HG03196 (cell line): ENCODE measurements at regions not wholly inside any gene's neighbourhood (a gene's known extent, or its start where the extent isn't known, plus 50 kb on each side); places are given as distances from the start of the nearest gene placed in this dataset.

Source experiments
- ATAC-seq: cut with Tn5 transposase; IDR thresholded peaks from one replicate; pipeline ENCODE4 v1.9.1; 2021; ENCODE audit not compliant: unreplicated experiment

DNA sequence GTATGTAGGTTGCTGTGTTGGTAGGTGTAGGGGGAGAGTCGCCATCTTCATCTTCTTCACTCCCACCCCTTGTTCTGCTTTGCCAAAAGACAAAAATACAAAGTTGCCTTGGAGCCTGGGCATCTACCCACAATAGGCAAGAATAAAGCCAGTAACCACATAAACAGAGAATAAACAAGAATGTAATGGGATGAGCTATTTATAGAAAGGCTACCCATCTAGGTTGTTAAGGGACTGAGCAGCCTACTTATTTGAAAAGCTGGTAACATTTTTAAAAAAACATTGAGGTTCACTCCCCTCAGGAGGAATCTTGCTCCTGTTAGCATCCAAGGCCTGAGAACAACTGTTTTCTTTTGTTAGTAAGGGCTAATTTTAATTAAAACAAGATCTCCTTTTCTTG is 301.4 kb upstream of the STXBP5 start:
- ATAC-seq = no peak

GRCh38 chr6:146903451-146903850 is 300.8 kb upstream of the STXBP5 start:
- ATAC-seq = no peak

- ATAC-seq = no peak
Observed at GRCh38 chr6:146904596-146904995, 299.6 kb upstream of the STXBP5 start.

GRCh38 chr6:146905181-146905704 is 299.0 kb upstream of the STXBP5 start:
- ATAC-seq = no peak

DNA sequence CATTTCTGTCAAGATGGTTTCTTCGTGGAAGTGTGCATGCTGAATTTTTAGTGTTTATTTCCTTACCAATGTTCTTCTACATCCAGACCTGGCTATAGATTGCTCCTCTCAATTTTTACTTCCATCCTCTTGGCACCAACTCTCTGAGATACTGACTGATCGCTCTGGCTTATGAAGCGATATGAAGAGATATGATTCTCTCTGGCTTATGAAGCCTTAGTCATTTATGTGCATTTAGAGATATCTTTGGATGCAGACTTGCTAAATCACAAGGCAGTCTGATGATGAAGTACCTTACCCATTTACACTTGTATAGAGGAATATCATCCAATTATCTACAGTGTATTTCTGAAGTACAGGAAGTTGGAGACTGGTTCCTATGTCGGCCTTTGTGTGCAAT is 295.4 kb upstream of the STXBP5 start:
- ATAC-seq = no peak

- ATAC-seq = no peak
Observed at GRCh38 chr6:146909376-146909775, 294.8 kb upstream of the STXBP5 start.

DNA sequence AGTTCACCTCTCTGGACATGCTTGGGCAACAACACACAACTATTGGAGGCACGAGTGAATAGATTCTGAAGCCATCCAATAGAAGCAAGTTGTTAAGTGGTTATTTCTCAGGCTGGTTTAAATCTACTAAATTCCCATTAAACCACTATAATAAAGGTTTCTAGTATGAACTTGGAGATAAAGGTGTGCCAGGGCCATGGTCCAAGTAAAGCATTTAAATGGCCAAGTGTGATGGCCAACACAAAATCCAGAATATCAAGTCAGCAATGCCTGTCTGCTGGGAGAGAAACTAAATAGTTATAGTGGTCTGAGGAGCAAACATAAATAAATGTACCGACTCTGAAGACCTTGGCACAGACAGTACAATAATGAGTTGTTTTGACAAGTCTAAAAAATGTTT is 294.3 kb upstream of the STXBP5 start:
- ATAC-seq = no peak

DNA sequence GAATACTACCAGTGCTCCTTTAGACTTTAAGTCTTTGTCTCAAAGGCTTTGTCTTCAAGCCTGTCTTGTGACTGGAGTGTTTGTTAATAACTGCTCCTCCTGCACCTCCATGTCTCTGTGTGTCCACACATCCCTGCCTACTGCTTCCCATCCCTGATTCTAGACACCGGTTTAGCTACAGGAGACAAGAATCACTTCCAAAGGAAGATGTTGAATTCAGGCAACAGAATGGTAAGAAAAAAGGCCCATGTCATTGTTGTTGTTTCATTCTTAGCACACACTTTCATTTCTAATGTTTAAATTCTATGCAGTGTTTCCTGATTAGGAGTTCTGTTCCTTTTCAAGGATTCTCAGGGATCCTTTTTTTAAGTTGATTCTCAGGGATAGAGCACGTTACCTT is 293.6 kb upstream of the STXBP5 start:
- ATAC-seq = no peak

- ATAC-seq = no peak
Observed at GRCh38 chr6:146911635-146912215, 292.5 kb upstream of the STXBP5 start.

DNA sequence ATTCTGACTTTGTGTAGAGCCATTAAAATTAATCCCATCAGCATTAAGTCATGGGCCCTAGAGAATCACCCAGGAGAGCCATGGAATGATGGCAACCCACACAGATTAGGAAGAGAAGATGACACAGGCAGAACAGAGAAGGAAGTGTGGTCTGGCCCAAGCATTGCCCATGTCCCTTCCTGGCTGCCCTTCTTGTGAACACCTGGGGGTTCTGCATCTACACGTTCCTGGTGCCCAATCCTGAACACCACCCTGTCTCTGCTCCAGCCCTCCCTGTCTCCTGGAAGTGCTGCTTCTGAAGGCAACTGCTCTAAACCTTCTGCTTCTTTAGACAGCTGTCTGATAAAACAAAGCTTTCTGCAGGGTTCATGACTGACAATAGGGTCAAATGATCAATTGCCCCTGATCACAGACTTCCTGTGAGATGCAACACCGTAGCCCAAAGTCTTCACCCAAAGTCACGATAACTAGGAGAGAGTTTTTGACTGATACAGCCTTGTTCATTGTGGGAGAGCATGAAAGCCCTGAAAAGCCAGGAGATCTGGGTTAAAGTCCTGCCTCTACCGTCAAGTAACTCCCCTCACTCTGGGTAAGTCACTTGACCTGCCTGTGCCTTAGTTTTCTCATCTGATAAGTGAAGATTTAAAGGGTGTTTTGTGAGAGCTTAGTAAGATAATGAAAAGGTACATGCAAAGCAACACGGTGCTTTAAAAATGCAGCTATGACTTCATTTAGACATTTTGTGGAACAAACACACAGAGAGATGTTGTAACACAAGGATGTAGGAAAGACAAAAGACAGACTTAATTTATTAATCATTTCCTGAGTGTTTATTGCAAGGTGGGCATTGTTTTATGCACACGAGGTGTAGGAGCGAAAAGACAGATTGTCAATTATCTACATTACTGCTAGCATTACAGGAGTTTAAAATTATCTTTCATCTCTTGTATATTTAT is 291.2 kb upstream of the STXBP5 start:
- no peak for ATAC-seq

DNA sequence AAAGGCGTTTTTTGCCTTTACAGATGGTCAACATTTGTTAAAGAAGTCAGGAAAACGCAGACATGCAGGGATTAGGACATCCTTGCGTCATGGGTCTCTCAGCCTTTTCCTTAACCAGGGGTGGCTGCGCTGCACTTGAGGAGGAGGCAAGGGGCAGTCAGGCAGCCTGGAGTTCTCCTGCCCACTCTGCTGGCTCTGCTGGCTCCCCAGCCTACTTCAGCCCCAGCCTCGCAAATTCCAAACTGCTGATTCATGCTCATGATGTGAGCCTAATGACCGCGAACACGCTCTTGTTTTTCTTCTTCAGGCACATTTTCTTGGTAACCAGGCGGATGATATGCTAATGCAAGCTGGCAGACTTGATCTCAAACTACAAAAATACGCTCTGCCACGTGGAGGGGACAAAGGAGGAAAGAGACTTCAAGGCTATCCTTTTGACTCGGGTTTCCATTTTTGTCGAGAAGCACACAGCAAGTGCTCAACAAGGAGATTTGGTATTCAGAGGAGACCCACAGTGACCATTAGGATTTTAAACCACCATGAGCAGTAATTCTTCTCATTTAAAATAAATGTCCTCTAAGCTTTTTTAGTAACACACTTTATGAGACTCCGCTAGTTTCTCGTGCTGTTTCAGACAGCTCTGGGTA is 290.3 kb upstream of the STXBP5 start:
- no peak for ATAC-seq

DNA sequence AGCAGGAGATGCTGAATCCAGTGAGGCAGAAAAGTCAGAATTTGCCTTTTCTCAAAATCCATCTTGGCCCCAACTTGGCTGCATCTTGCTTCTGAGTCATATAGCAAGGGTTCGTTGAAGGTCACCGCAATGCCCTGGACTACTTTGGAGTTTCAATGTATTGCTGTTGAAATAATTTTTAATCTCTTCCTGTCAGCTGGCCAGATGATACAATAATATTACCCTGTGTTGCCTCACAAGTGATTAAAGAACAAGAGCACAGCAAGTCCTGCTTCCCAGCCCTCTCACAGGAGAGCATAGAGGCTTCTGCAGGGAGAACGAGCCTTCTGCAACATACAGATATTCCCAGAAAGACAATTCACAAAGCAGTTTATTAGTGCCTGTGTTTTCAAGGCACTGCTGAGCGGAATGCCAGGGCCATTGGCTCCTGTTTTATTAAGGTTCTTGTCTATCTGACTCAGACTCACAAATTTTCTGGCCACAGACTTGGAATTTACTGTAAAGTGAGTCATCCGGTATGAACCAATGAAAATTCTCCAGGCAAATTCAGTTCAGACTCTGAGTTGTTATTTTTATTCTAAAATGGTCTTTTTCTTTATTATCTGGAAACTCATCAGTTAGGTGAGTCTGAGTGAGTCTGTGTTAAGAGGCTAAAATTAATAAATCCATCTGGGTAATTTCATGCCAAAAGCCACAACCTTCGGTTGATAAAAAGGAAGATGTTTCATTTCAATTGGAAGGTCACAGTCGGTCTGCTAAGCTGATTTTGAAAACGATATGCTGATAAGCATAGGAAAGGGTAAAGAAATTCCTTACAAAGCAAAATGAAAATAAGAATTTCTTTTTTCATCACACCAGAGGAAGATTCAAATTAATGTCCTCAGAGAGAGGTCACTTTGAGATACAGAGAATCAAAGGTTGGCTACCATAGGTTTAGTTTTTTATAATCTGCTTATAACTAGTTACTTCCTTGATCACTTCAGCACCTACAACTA is 289.4 kb upstream of the STXBP5 start:
- no peak for ATAC-seq

- ATAC-seq = no peak
Observed at GRCh38 chr6:146915671-146916127, 288.5 kb upstream of the STXBP5 start.

DNA sequence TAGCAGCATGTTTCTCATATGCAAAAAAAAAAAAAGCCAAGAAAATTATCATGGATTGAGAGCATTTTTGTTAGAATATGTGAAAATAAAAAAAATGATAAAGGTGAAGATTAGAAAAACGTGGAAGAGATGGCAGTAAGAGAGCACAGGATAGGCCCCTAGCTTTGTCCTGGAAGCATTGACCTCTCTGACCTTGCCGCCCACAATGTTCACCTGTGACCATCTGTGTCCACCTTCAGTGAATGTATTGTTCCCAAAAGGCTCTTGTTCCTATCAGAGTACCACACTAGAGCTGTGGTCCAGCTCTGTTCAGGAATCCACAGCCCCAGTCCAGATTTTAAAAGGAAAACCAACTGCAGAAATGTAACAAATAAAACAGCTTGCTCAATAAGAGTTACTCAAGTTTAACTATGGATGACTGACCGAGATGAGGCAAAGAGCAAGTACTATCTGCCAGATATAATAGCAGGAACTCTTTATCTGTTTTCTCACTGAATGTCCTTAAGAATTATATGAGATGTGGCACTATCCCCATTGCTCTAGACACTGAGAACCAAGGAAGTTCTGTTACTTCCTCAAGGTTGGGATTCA is 287.7 kb upstream of the STXBP5 start:
- ATAC-seq = no peak

- no peak for ATAC-seq
Observed at GRCh38 chr6:146917182-146917581, 287.0 kb upstream of the STXBP5 start.

- ATAC-seq = no peak
Observed at GRCh38 chr6:146917979-146918378, 286.2 kb upstream of the STXBP5 start.

DNA sequence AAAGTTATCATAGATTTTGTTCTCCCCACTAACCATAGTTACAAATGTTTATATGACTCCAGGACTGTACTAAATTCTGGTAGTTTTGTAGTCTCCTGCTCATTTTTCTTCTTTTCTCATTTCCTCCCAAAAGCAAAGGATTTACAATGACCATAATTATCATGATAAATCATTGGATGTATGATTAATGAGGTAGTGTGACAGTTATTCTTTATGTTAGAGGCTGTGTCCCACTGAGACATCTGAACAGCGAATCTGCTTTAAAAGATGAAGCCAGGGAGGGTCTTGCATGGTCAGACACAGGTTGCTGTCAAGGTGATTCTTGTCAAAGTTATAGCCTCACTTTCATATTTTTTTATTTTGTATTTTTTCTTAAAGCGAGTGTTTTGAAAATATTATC is 285.2 kb upstream of the STXBP5 start:
- no peak for ATAC-seq

DNA sequence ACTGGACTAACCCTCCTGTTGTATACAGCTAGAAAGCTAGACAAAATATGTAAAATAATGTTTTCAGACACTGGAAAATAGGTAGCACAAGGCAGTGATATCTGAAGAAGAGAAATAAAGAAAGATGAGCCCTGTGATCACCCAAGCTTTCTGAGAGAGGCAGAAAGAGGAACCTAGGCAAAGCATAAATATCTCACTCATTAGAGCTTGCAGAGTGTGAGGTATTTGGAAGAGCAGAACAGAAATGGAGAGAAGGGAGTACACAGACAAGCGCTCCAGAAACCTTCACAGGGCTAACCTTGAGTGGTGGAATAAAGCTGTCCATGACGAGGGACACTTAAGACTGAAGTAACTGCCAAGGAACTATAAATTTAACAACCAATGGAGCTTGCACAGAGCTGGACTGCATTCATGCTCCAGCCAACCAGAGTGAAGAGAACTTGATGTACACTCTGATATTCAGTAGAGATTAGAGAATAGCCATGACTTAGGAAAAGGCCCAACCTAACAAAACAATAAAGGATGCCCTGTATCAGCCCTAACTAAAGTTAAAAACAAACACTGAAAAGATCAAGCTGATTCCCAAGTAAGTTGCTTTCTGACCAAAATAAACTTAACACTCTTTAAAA is 280.9 kb upstream of the STXBP5 start:
- ATAC-seq = no peak

GRCh38 chr6:146925846-146926245 is 278.4 kb upstream of the STXBP5 start:
- no peak for ATAC-seq

- ATAC-seq = no peak
Observed at GRCh38 chr6:146928503-146928902, 275.7 kb upstream of the STXBP5 start.
